ENCODE measurements at regions not wholly inside any gene's neighbourhood (a gene's known extent, or its start where the extent isn't known, plus 50 kb on each side); places are given as distances from the start of the nearest gene placed in this dataset.

- no peak for DNase-seq
These were observed 416.5 kb downstream of the EFNB2 start for GRCh38 chr13:106118996-106119395.

- DNase-seq = no peak
These were observed 417.4 kb downstream of the EFNB2 start for GRCh38 chr13:106118050-106118449.

- no peak for DNase-seq
These were observed 417.8 kb downstream of the EFNB2 start for GRCh38 chr13:106117640-106118039.

GRCh38 chr13:106117035-106117434 is 418.4 kb downstream of the EFNB2 start:
- no peak for DNase-seq

- DNase-seq = no peak
These were observed 420.4 kb downstream of the EFNB2 start for GRCh38 chr13:106115081-106115480.

- no peak for DNase-seq
These were observed 421.7 kb downstream of the EFNB2 start for GRCh38 chr13:106113796-106114195.

GRCh38 chr13:106112191-106112590 is 423.3 kb downstream of the EFNB2 start:
- DNase-seq = no peak

GRCh38 chr13:106110241-106110855 is 425.1 kb downstream of the EFNB2 start:
- DNase-seq = no peak

GRCh38 chr13:106109391-106109791 is 426.1 kb downstream of the EFNB2 start:
- no peak for DNase-seq

GRCh38 chr13:106108346-106108745 is 427.1 kb downstream of the EFNB2 start:
- DNase-seq = no peak

GRCh38 chr13:106107061-106107460 is 428.4 kb downstream of the EFNB2 start:
- DNase-seq = no peak

- DNase-seq = no peak
These were observed 430.3 kb downstream of the EFNB2 start for GRCh38 chr13:106105153-106105552.

GRCh38 chr13:106104281-106104901 is 431.1 kb downstream of the EFNB2 start:
- no peak for DNase-seq

- no peak for DNase-seq
These were observed 431.7 kb downstream of the EFNB2 start for GRCh38 chr13:106103779-106104178.

- DNase-seq = no peak
These were observed 432.7 kb downstream of the EFNB2 start for GRCh38 chr13:106102786-106103185.

- no peak for DNase-seq
These were observed 434.3 kb downstream of the EFNB2 start for GRCh38 chr13:106101201-106101600.

- DNase-seq = no peak
These were observed 435.1 kb downstream of the EFNB2 start for GRCh38 chr13:106100171-106100919.

- DNase-seq = no peak
These were observed 435.7 kb downstream of the EFNB2 start for GRCh38 chr13:106099765-106100164.

- no peak for DNase-seq
These were observed 436.7 kb downstream of the EFNB2 start for GRCh38 chr13:106098778-106099177.

- DNase-seq = no peak
These were observed 438.8 kb downstream of the EFNB2 start for GRCh38 chr13:106096661-106097092.

GRCh38 chr13:106095919-106096318 is 439.5 kb downstream of the EFNB2 start:
- no peak for DNase-seq

GRCh38 chr13:106095406-106095805 is 440.1 kb downstream of the EFNB2 start:
- no peak for DNase-seq

- no peak for DNase-seq
These were observed 445.5 kb downstream of the EFNB2 start for GRCh38 chr13:106090001-106090400.
